GM13976 (cell line): ENCODE measurements at regions not wholly inside any gene's neighbourhood (a gene's known extent, or its start where the extent isn't known, plus 50 kb on each side); places are given as distances from the start of the nearest gene placed in this dataset.
"Not testable (repeated sequence)": the region's sequence is repeated elsewhere in the genome, so short reads cannot be mapped to it uniquely, and the experiment has no call there.

ENCODE experiments used
- DNase-seq: peaks from one replicate; pipeline ENCODE4 v3.0.0; 2012; ENCODE audit warnings: low spot score
- in situ Hi-C: fragments of 300-500 bp; cut with MboI; formaldehyde crosslinking; loops from one replicate; pipeline ENCODE4 v1.12.0; 2022; ENCODE audit warnings: low sequenced_read_pairs, mixed read lengths, inconsistent platforms; ENCODE audit not compliant: unreplicated experiment
- TF ChIP-seq, protein P1 (sequence below): IDR thresholded peaks from 2 replicates; pipeline ENCODE4 v1.5.1; 2012; ENCODE audit warnings: borderline replicate concordance, mild to moderate bottlenecking; ENCODE audit not compliant: insufficient read depth; ENCODE audit errors: extremely low read depth, missing control alignments, control extremely low read depth

DNA sequence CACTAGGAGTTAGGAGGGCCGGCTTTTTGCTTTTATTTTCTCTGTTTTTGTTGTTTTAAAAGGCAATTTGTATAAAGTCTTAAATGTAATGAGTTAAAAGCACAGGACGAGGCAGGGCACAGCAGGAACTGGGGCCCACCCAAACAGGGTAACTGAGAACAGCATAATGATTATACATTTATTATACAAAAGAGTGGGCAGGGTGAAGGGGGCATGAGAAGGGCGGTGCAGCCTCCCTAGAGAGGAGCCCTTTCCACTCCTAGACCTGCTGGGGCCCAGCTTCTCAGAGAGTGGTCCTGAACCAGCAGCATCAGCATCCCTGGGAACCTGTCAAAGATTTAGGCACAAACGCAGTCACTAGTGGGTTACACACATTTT, 438.0 kb downstream of the AGTPBP1 start:
- in situ Hi-C loops: no loop called here
- TF ChIP-seq, protein P1, sequence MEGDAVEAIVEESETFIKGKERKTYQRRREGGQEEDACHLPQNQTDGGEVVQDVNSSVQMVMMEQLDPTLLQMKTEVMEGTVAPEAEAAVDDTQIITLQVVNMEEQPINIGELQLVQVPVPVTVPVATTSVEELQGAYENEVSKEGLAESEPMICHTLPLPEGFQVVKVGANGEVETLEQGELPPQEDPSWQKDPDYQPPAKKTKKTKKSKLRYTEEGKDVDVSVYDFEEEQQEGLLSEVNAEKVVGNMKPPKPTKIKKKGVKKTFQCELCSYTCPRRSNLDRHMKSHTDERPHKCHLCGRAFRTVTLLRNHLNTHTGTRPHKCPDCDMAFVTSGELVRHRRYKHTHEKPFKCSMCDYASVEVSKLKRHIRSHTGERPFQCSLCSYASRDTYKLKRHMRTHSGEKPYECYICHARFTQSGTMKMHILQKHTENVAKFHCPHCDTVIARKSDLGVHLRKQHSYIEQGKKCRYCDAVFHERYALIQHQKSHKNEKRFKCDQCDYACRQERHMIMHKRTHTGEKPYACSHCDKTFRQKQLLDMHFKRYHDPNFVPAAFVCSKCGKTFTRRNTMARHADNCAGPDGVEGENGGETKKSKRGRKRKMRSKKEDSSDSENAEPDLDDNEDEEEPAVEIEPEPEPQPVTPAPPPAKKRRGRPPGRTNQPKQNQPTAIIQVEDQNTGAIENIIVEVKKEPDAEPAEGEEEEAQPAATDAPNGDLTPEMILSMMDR: no peak
- no peak for DNase-seq

DNA sequence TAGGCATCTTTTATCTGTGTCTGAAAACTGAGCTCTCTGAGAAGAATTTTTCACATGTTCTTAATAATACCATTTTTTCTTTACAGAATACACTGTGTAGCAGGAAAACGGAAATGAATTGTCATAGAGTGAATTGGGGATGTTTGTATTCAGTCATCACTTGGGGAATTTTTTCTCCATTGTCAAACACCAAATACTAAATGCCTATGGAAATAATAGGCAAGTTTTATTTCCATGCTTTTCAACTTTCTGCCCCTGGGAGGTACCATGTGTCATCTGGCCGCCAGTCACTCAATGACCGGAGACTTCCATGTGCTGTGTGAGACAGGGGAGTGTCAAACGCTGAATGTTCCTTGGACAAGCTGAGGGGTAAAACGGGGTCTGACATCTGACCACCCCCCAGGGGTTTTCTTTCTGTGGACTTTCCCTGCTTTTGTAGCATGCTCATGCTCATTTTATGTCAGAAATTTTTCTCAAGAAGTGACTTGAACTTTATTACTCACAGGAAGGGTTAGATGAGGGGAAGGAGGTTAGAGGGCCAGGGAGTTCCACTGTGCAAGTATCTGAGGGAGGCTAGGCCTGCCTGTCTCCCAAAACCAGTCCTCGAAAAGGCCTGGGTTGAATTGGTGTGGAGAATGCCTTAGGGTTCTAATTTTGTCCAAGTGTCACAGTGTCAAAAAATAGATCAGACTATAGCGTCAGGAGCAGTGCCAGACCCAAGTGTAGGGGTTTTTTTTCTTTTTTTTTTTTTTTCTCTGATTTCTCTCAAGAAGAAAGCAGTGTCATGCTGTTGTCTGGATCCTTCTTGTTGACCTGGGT, 438.6 kb downstream of the AGTPBP1 start:
- TF ChIP-seq, protein P1: no peak
- DNase-seq: no peak
- in situ Hi-C loops: no loop called here

DNA sequence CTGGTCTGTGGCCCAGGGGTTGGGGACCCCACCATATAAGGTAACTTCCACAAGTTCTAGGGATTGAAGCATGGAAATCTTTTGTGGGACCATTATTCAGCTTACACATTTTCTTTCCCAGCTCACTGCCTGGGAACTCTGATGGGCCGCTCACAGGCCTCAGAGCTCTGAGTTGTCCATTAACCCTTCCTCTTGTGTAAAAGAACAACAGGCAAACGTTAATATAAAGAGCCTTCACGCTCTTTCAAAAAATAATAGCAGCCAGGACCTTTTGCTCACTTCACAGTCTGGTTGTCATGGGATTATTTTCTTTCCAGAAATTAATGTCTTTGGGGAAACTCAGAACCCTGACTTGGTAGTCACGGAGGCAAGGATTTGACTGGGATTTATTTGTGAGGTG, 443.3 kb downstream of the AGTPBP1 start:
- in situ Hi-C loops: no loop called here
- TF ChIP-seq, protein P1: no peak
- DNase-seq: no peak

DNA sequence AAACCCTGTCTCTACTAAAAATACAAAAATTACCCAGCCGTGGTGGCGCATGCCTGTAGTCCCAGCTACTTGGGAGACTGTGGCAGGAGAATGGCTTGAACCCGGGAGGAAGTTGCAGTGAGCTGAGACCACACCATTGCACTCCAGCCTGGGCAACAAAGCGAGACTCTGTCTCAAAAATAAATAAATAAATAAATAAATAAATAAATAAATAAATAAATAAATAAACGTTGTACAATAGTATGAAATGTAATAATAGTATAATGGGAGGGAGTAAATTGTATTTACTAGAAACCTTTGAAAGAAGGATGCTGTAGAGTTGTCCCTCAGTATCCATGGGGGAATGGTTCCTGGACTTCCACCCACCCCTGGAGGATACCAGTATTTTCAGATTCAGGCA, 446.5 kb downstream of the AGTPBP1 start:
- in situ Hi-C loops, DNase-seq: not testable (repeated sequence)

DNA sequence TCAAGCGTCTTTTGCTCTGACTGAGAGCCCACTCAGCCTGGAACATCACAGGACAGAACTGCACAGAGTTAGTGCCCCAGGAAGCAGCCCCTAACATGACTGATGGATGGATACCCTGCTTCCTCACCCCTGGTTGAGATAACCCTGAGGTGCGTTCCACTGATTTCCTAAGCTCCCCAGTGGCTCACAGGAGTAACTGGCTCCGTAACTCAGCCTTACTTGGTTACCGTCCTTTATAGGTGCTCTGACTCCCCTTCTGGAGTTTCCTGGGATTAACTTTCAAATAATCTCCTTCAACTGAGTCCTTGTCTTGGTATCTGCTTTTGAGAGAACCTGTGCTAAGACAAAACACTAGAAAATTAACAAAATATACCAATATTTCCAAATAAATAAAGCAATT, 449.5 kb downstream of the AGTPBP1 start:
- TF ChIP-seq, protein P1: no peak
- no peak for DNase-seq
- in situ Hi-C loops: no loop called here

DNA sequence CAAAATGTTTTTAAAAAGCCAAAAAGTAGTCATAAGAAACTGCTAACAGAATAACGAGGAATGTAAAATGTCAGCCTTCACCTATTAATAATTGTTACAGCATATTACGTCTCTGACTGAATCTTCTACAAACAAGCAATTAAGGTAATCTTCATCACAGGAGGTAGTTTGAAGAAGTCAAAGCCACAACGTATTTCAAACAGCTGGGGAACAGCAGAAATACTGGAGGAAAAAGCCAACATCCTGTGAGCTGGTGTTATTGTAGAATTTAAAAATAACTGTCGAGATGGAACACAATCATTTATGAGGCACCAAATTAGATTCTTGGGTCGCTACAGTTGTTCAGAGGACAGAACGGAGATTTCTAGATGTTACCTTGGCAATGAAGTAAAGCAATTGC, 450.5 kb downstream of the AGTPBP1 start:
- in situ Hi-C loops: no loop called here
- TF ChIP-seq, protein P1: no peak
- DNase-seq: no peak

DNA sequence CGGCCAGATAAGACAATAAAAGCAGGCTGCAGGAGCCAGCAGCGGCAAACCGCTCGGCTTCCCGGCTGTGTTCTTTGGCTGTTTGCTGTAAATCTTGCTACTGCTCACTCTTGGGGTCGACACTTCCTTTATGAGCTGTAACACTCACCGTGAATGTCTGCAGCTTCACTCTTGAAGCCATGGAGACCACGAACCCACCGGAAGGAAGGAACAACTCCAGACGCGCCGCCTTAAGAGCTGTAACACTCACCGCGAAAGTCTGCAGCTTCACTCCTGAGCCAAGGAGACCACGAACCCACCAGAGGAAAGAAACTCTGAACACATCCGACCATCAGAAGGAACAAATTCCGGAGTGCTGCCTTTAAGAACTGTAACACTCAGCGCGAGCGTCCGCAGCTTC, 451.7 kb downstream of the AGTPBP1 start:
- TF ChIP-seq, protein P1: no peak
- DNase-seq: no peak
- in situ Hi-C loops: no loop called here
